Duodenal mucosa (tissue), 2 donors: ENCODE measurements at regions not wholly inside any gene's neighbourhood (a gene's known extent, or its start where the extent isn't known, plus 50 kb on each side); places are given as distances from the start of the nearest gene placed in this dataset.

Experiments used
- H3K27ac ChIP-seq: one replicate; pipeline ENCODE4 v1.7.0; 2013; ENCODE audit warnings: low read depth, low read length
- H3K27me3 ChIP-seq, 2 donors: one replicate each; pipeline ENCODE4 v1.7.0; 2013; ENCODE audit warnings: low read length in 2 of 2, control low read depth in 1 of 2; ENCODE audit not compliant: insufficient read depth in 2 of 2, control insufficient read depth in 1 of 2
- H3K36me3 ChIP-seq, 2 donors: one replicate each; pipeline ENCODE4 v1.7.0; 2013; ENCODE audit warnings: low read length in 2 of 2, control low read depth in 1 of 2; ENCODE audit not compliant: insufficient read depth in 2 of 2, control insufficient read depth in 1 of 2
- H3K4me1 ChIP-seq, 2 donors: one replicate each; pipeline ENCODE4 v1.7.0; 2013; ENCODE audit warnings: low read length in 2 of 2, control low read depth in 1 of 2; ENCODE audit not compliant: insufficient read depth in 2 of 2, control insufficient read depth in 1 of 2
- H3K4me3 ChIP-seq, 2 donors: one replicate each; pipeline ENCODE4 v1.7.0; 2013; ENCODE audit warnings: low read length in 2 of 2, low read depth in 1 of 2
- H3K9ac ChIP-seq, 2 donors: one replicate each; pipeline ENCODE4 v1.7.0; 2013; ENCODE audit warnings: low read length in 2 of 2, low read depth in 1 of 2
- H3K9me3 ChIP-seq, 2 donors: one replicate each; pipeline ENCODE4 v1.7.0; 2013; ENCODE audit warnings: low read length in 2 of 2, control low read depth in 1 of 2; ENCODE audit not compliant: control insufficient read depth in 1 of 2

GRCh38 chr5:107072967-107073366 is 597.8 kb downstream of the EFNA5 start:
- no peaks in the 10 kb centered on the region for H3K27me3 ChIP-seq
- no peaks in the 10 kb centered on the region for H3K9me3 ChIP-seq
- H3K36me3 ChIP-seq, result no peaks in the 10 kb centered on the region
- no peaks in the 10 kb centered on the region for H3K4me1 ChIP-seq
- no peak overlapping the region for H3K4me3 ChIP-seq
- H3K9ac ChIP-seq, result no peak overlapping the region
- no peak overlapping the region for H3K27ac ChIP-seq

DNA sequence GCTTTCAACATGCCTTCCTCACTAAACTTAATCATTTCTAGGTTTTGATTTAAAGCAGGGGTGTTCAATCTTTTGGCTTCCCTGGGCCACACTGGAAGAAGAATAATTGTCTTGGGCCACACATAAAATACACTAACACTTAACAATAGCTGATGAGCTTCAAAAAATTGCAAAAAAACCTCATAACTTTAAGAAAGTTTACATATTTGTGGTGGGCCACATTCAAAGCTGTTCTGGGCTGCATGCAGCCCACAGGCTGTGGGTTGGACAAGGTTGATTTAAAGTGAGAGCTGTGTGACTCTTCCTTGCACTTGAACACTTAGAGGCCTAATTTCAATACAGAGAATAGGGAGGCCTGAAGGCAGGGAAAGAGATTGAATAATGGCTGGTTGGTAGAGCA is 598.3 kb downstream of the EFNA5 start:
- H3K9ac ChIP-seq, result no peak overlapping the region
- H3K4me3 ChIP-seq, result no peak overlapping the region
- H3K9me3 ChIP-seq, result no peaks in the 10 kb centered on the region
- no peaks in the 10 kb centered on the region for H3K36me3 ChIP-seq
- no peaks in the 10 kb centered on the region for H3K4me1 ChIP-seq
- no peak overlapping the region for H3K27ac ChIP-seq
- H3K27me3 ChIP-seq, result no peaks in the 10 kb centered on the region

DNA sequence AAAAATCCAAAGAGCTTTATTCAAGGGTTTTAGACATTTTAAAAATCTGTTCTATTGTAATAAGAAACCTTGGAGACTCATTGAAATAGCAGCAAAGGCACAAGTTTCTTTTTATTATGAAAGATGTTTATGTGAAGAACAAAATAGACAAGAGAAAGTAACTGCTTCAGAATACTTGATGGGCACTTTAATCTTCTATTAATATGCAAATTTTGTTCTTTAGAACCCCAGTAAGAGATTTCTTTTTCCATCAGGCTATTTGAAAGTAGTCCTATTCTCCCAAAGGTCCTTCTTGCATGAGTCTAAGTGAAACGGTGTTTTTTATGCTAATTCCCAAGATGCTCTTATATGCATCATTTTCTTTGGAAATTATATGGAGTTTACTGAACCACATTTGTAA is 602.0 kb downstream of the EFNA5 start:
- H3K4me1 ChIP-seq, result no peaks in the 10 kb centered on the region
- H3K27ac ChIP-seq, result no peak overlapping the region
- no peak overlapping the region for H3K4me3 ChIP-seq
- no peaks in the 10 kb centered on the region for H3K27me3 ChIP-seq
- H3K36me3 ChIP-seq, result no peaks in the 10 kb centered on the region
- H3K9me3 ChIP-seq, result no peaks in the 10 kb centered on the region
- H3K9ac ChIP-seq, result no peak overlapping the region

- Histone ChIP-seq H3K9me3 (no peaks in the 10 kb centered on the region), H3K36me3 (no peaks in the 10 kb centered on the region), H3K9ac (no peak overlapping the region), H3K4me1 (no peaks in the 10 kb centered on the region), H3K27ac (no peak overlapping the region), H3K4me3 (no peak overlapping the region), H3K27me3 (no peaks in the 10 kb centered on the region)
These were observed 603.3 kb downstream of the EFNA5 start for GRCh38 chr5:107067395-107067794.

- Histone ChIP-seq H3K4me1 (no peaks in the 10 kb centered on the region), H3K27me3 (no peaks in the 10 kb centered on the region), H3K4me3 (no peak overlapping the region), H3K9me3 (no peaks in the 10 kb centered on the region), H3K9ac (no peak overlapping the region), H3K27ac (no peak overlapping the region), H3K36me3 (no peaks in the 10 kb centered on the region)
These were observed 607.2 kb downstream of the EFNA5 start for GRCh38 chr5:107063511-107063910.

GRCh38 chr5:107058803-107059202 is 611.9 kb downstream of the EFNA5 start:
- Histone ChIP-seq H3K9me3 (no peaks in the 10 kb centered on the region), H3K4me3 (no peak overlapping the region), H3K36me3 (no peaks in the 10 kb centered on the region), H3K27ac (no peak overlapping the region), H3K4me1 (peaks cover 0 to 6% of the 10 kb centered on the region in 2 donors), H3K9ac (no peak overlapping the region), H3K27me3 (no peaks in the 10 kb centered on the region)

DNA sequence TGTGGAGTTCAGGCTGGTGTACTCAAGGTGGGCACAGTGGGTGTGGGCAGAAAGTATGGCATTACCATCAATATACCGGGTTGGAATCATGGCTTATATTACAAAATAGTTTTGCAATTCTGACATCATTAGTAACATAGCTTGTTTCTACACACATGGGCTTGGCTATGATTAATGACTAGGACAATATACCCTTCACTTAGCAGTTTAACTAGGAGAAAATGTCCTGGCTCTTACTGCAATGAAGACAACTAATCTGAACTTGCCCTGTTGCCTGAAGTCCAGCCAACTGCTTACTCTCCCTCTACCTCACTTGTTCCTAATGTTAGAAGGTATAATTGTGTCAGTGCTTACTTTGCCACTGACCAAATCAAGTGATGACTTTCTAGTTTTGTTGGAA is 612.5 kb downstream of the EFNA5 start:
- no peaks in the 10 kb centered on the region for H3K9me3 ChIP-seq
- H3K36me3 ChIP-seq, result no peaks in the 10 kb centered on the region
- peaks cover 0 to 6% of the 10 kb centered on the region in 2 donors for H3K4me1 ChIP-seq
- no peak overlapping the region for H3K4me3 ChIP-seq
- H3K27me3 ChIP-seq, result no peaks in the 10 kb centered on the region
- H3K9ac ChIP-seq, result no peak overlapping the region
- no peak overlapping the region for H3K27ac ChIP-seq

GRCh38 chr5:107056278-107056677 is 614.5 kb downstream of the EFNA5 start:
- no peaks in the 10 kb centered on the region for H3K36me3 ChIP-seq
- H3K4me1 ChIP-seq, result peaks cover 0 to 6% of the 10 kb centered on the region in 2 donors
- H3K27ac ChIP-seq, result no peak overlapping the region
- no peaks in the 10 kb centered on the region for H3K9me3 ChIP-seq
- H3K9ac ChIP-seq, result no peak overlapping the region
- no peaks in the 10 kb centered on the region for H3K27me3 ChIP-seq
- H3K4me3 ChIP-seq, result no peak overlapping the region

GRCh38 chr5:107047048-107047447 is 623.7 kb downstream of the EFNA5 start:
- Histone ChIP-seq H3K36me3 (no peaks in the 10 kb centered on the region), H3K4me1 (no peaks in the 10 kb centered on the region), H3K27me3 (no peaks in the 10 kb centered on the region), H3K9me3 (no peaks in the 10 kb centered on the region), H3K27ac (no peak overlapping the region), H3K4me3 (no peak overlapping the region), H3K9ac (no peak overlapping the region)

DNA sequence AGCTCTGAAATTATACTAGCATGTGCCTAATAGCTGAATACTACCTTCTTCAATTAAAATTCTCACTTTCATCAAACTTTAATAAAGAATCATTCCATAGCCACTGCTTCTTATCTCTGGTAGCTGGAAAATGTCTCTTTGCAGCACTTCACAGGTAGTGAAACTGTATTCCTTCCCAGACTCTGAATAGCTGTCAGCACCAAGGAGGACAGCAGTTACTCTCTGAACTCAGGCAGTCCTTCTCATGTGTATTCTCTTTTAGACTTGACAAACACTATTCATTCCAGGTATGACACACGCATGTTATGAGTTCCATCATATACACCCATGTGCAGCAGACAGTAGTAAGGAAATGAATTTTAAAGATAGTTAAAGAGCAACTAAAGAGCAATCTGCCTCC is 627.1 kb downstream of the EFNA5 start:
- no peak overlapping the region for H3K4me3 ChIP-seq
- no peak overlapping the region for H3K9ac ChIP-seq
- H3K9me3 ChIP-seq, result no peaks in the 10 kb centered on the region
- H3K27ac ChIP-seq, result no peak overlapping the region
- H3K36me3 ChIP-seq, result no peaks in the 10 kb centered on the region
- no peaks in the 10 kb centered on the region for H3K27me3 ChIP-seq
- H3K4me1 ChIP-seq, result no peaks in the 10 kb centered on the region

GRCh38 chr5:107040907-107041306 is 629.8 kb downstream of the EFNA5 start:
- H3K27me3 ChIP-seq, result no peaks in the 10 kb centered on the region
- no peak overlapping the region for H3K27ac ChIP-seq
- H3K36me3 ChIP-seq, result no peaks in the 10 kb centered on the region
- H3K9me3 ChIP-seq, result no peaks in the 10 kb centered on the region
- no peaks in the 10 kb centered on the region for H3K4me1 ChIP-seq
- no peak overlapping the region for H3K9ac ChIP-seq
- no peak overlapping the region for H3K4me3 ChIP-seq
